Breast epithelium (tissue), 3 donors: ENCODE measurements at regions not wholly inside any gene's neighbourhood (a gene's known extent, or its start where the extent isn't known, plus 50 kb on each side); places are given as distances from the start of the nearest gene placed in this dataset.

Experiments used
- POLR2A ChIP-seq: fragments of 450-650 bp; IDR thresholded peaks from one replicate; pipeline ENCODE4 v1.6.1; 2016; ENCODE audit warnings: antibody characterized with exemption, mild to moderate bottlenecking, moderate library complexity
- TF ChIP-seq, protein P1 (sequence below), 3 donors: fragments of 450-650 bp; IDR thresholded peaks; one replicate each; pipeline ENCODE4 v1.5.1; 2016 to 2017; ENCODE audit warnings: antibody characterized with exemption in 3 of 3, mild to moderate bottlenecking in 3 of 3, moderate library complexity in 3 of 3

- TF ChIP-seq, protein P1, sequence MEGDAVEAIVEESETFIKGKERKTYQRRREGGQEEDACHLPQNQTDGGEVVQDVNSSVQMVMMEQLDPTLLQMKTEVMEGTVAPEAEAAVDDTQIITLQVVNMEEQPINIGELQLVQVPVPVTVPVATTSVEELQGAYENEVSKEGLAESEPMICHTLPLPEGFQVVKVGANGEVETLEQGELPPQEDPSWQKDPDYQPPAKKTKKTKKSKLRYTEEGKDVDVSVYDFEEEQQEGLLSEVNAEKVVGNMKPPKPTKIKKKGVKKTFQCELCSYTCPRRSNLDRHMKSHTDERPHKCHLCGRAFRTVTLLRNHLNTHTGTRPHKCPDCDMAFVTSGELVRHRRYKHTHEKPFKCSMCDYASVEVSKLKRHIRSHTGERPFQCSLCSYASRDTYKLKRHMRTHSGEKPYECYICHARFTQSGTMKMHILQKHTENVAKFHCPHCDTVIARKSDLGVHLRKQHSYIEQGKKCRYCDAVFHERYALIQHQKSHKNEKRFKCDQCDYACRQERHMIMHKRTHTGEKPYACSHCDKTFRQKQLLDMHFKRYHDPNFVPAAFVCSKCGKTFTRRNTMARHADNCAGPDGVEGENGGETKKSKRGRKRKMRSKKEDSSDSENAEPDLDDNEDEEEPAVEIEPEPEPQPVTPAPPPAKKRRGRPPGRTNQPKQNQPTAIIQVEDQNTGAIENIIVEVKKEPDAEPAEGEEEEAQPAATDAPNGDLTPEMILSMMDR (IDR thresholded peaks at IDR 0.05), result no peak
- no peak for TF ChIP-seq POLR2A
Observed at GRCh38 chr15:100783760-100784492, 95.7 kb upstream of the ALDH1A3 start.
